Keratinocyte (primary cell): ENCODE measurements at regions not wholly inside any gene's neighbourhood (a gene's known extent, or its start where the extent isn't known, plus 50 kb on each side); places are given as distances from the start of the nearest gene placed in this dataset.

Source experiments
- DNase-seq: peaks from one replicate; pipeline ENCODE4 v3.0.0-alpha.2; 2011; ENCODE audit warnings: low read depth, missing footprints, low spot score
- FAIRE-seq: peaks from 2 replicates; lab custom pipeline; 2011; peaks lifted over from hg19 to GRCh38; lab: Jason Lieb, UNC
- H2AFZ ChIP-seq: 2 replicates; pipeline ENCODE4 v1.6.0; 2012; ENCODE audit warnings: low read length, control low read depth, inconsistent platforms; ENCODE audit not compliant: control insufficient read depth
- H3K27ac ChIP-seq: 2 replicates; pipeline ENCODE4 v1.5.1; 2011; ENCODE audit warnings: low read length; ENCODE audit not compliant: control insufficient read depth, insufficient read depth
- H3K27me3 ChIP-seq: 3 replicates; pipeline ENCODE4 v1.6.0; 2011; ENCODE audit warnings: low read length; ENCODE audit not compliant: control insufficient read depth, insufficient read depth; ENCODE audit errors: extremely low read depth
- H3K36me3 ChIP-seq, 2 experiments: 2 replicates in 1 of 2; 3 replicates in 1 of 2; pipeline ENCODE4 v1.5.1; 2011; ENCODE audit warnings: low read length in 2 of 2, mild to moderate bottlenecking in 1 of 2; ENCODE audit not compliant: control insufficient read depth in 2 of 2, insufficient read depth in 2 of 2; ENCODE audit errors: extremely low read depth in 1 of 2
- H3K4me1 ChIP-seq: 3 replicates; pipeline ENCODE4 v1.5.1; 2011; ENCODE audit warnings: low read length; ENCODE audit not compliant: control insufficient read depth, insufficient read depth; ENCODE audit errors: extremely low read depth
- H3K4me2 ChIP-seq: 3 replicates; pipeline ENCODE4 v1.6.0; 2011; ENCODE audit warnings: low read depth, low read length; ENCODE audit not compliant: control insufficient read depth, insufficient read depth; ENCODE audit errors: extremely low read depth
- H3K4me3 ChIP-seq, 3 experiments: fragments of 200-600 bp in 1 of 3; sonication (generic) in 1 of 3; 2 replicates in 2 of 3; 3 replicates in 1 of 3; pipeline ENCODE4 v1.5.1; 2011 to 2016; ENCODE audit warnings: low read length in 3 of 3, mild to moderate bottlenecking in 3 of 3, control low read depth in 2 of 3, inconsistent platforms in 1 of 3, low read depth in 1 of 3, mixed read lengths in 1 of 3, mixed run types in 1 of 3, moderate library complexity in 1 of 3; ENCODE audit not compliant: control insufficient read depth in 2 of 3, insufficient read depth in 2 of 3; ENCODE audit errors: extremely low read depth in 1 of 3
- H3K79me2 ChIP-seq: 2 replicates; pipeline ENCODE4 v1.6.0; 2012; ENCODE audit warnings: low read length; ENCODE audit not compliant: control insufficient read depth, insufficient read depth
- H3K9ac ChIP-seq: 3 replicates; pipeline ENCODE4 v1.6.0; 2011; ENCODE audit warnings: low read length; ENCODE audit not compliant: control insufficient read depth, insufficient read depth; ENCODE audit errors: extremely low read depth
- H3K9me1 ChIP-seq: 3 replicates; pipeline ENCODE4 v1.6.0; 2011; ENCODE audit warnings: low read length; ENCODE audit not compliant: control insufficient read depth, insufficient read depth; ENCODE audit errors: extremely low read depth
- H3K9me3 ChIP-seq: 2 replicates; pipeline ENCODE4 v1.5.1; 2012; ENCODE audit warnings: low read depth, low read length; ENCODE audit not compliant: control insufficient read depth
- H4K20me1 ChIP-seq: 3 replicates; pipeline ENCODE4 v1.6.0; 2011; ENCODE audit warnings: low read length; ENCODE audit not compliant: control insufficient read depth, insufficient read depth; ENCODE audit errors: extremely low read depth
- EZH2 ChIP-seq: IDR thresholded peaks from one replicate; pipeline ENCODE4 v1.6.1; 2012; ENCODE audit warnings: inconsistent platforms, mild to moderate bottlenecking, low read length, moderate library complexity
- dilution Hi-C: fragments of 300-500 bp; cut with MboI; formaldehyde crosslinking; loops from one replicate; pipeline ENCODE4 v1.7.0; 2020; ENCODE audit warnings: low sequenced_read_pairs; ENCODE audit not compliant: extremely low pct_ligation_motif_present
- TF ChIP-seq, protein P1 (sequence below), 3 experiments: IDR thresholded peaks in 1 of 3; conservative IDR thresholded peaks in 1 of 3; optimal IDR thresholded peaks in 1 of 3; 2 replicates in 2 of 3; 3 replicates in 1 of 3; pipeline versions ENCODE3 to v1.5.1; 2011; ENCODE audit warnings: low read length in 3 of 3, mild to moderate bottlenecking in 3 of 3, moderate library complexity in 2 of 3, control low read depth in 1 of 3, inconsistent platforms in 1 of 3; ENCODE audit not compliant: insufficient read depth in 2 of 3; ENCODE audit errors: extremely low read depth in 1 of 3

- H3K27me3 ChIP-seq: no peaks in the 10 kb centered on the region
- H4K20me1 ChIP-seq: no peaks in the 10 kb centered on the region
- no peaks in the 10 kb centered on the region for H3K36me3 ChIP-seq
- no peak overlapping the region for H2AFZ ChIP-seq
- H3K27ac ChIP-seq: no peak overlapping the region
- dilution Hi-C loops: no loop called here
- no peak overlapping the region for H3K4me2 ChIP-seq
- no peak for FAIRE-seq
- H3K4me1 ChIP-seq: no peaks in the 10 kb centered on the region
- no peak for DNase-seq
- no peaks in the 10 kb centered on the region for H3K79me2 ChIP-seq
- H3K4me3 ChIP-seq: no peak overlapping the region
- H3K9me1 ChIP-seq: no peaks in the 10 kb centered on the region
- no peaks in the 10 kb centered on the region for H3K9me3 ChIP-seq
- TF ChIP-seq, protein P1, sequence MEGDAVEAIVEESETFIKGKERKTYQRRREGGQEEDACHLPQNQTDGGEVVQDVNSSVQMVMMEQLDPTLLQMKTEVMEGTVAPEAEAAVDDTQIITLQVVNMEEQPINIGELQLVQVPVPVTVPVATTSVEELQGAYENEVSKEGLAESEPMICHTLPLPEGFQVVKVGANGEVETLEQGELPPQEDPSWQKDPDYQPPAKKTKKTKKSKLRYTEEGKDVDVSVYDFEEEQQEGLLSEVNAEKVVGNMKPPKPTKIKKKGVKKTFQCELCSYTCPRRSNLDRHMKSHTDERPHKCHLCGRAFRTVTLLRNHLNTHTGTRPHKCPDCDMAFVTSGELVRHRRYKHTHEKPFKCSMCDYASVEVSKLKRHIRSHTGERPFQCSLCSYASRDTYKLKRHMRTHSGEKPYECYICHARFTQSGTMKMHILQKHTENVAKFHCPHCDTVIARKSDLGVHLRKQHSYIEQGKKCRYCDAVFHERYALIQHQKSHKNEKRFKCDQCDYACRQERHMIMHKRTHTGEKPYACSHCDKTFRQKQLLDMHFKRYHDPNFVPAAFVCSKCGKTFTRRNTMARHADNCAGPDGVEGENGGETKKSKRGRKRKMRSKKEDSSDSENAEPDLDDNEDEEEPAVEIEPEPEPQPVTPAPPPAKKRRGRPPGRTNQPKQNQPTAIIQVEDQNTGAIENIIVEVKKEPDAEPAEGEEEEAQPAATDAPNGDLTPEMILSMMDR (optimal IDR thresholded peaks at IDR 0.05 in 1 of 3, IDR thresholded peaks at IDR 0.05 in 1 of 3, conservative IDR thresholded peaks at IDR 0.05 in 1 of 3; ENCODE audit: extremely low read depth in 1 of 3, insufficient read depth in 2 of 3, low read length in 3 of 3): no peak
- TF ChIP-seq EZH2: no peak
- H3K9ac ChIP-seq: no peak overlapping the region
Observed at GRCh38 chr1:5572794-5573193, 419.4 kb downstream of the NPHP4 start.

GRCh38 chr1:5571861-5572401, 420.3 kb downstream of the NPHP4 start:
- Histone ChIP-seq H4K20me1 (no peaks in the 10 kb centered on the region), H3K79me2 (no peaks in the 10 kb centered on the region), H2AFZ (no peak overlapping the region), H3K36me3 (no peaks in the 10 kb centered on the region), H3K9me3 (no peaks in the 10 kb centered on the region), H3K4me2 (no peak overlapping the region), H3K27me3 (no peaks in the 10 kb centered on the region), H3K4me1 (no peaks in the 10 kb centered on the region), H3K9me1 (no peaks in the 10 kb centered on the region), H3K9ac (no peak overlapping the region), H3K27ac (no peak overlapping the region), H3K4me3 (no peak overlapping the region)
- FAIRE-seq: no peak
- TF ChIP-seq, protein P1 (optimal IDR thresholded peaks at IDR 0.05 in 1 of 3, IDR thresholded peaks at IDR 0.05 in 1 of 3, conservative IDR thresholded peaks at IDR 0.05 in 1 of 3; ENCODE audit: extremely low read depth in 1 of 3, insufficient read depth in 2 of 3, low read length in 3 of 3): no peak
- TF ChIP-seq EZH2: no peak
- no peak for DNase-seq
- dilution Hi-C loops: no loop called here
